CD14-positive monocyte (primary cell): ENCODE measurements at regions not wholly inside any gene's neighbourhood (a gene's known extent, or its start where the extent isn't known, plus 50 kb on each side); places are given as distances from the start of the nearest gene placed in this dataset.

Source experiments
- DNase-seq, 3 donors: peaks; one replicate each; pipeline ENCODE4 v3.0.0-alpha.2; 2011 to 2022
- H2AFZ ChIP-seq: 2 replicates; pipeline ENCODE4 v1.6.0; 2012; ENCODE audit warnings: mild to moderate bottlenecking, low read depth, low read length, inconsistent platforms; ENCODE audit not compliant: insufficient read depth, poor library complexity, severe bottlenecking
- H3K27ac ChIP-seq, 2 donors: 1 replicate in 1 of 2; 2 replicates in 1 of 2; pipeline ENCODE4 v1.5.1; 2012 to 2013; ENCODE audit warnings: low read length in 2 of 2, control low read depth in 1 of 2, inconsistent platforms in 1 of 2, low read depth in 1 of 2, mild to moderate bottlenecking in 1 of 2
- H3K27me3 ChIP-seq, 2 donors: one replicate each; pipeline versions ENCODE4 v1.6.0 to v1.6.1; 2011 to 2013; ENCODE audit warnings: low read length in 2 of 2; ENCODE audit not compliant: control insufficient read depth in 2 of 2, insufficient read depth in 2 of 2
- H3K36me3 ChIP-seq, 2 donors: replicated peaks in 1 of 2; 1 replicate in 1 of 2; 2 replicates in 1 of 2; pipeline versions ENCODE4 v1.5.1 to v1.6.1; 2012 to 2013; ENCODE audit warnings: low read length in 2 of 2, control low read depth in 1 of 2, inconsistent platforms in 1 of 2, mild to moderate bottlenecking in 1 of 2; ENCODE audit not compliant: insufficient read depth in 2 of 2, control insufficient read depth in 1 of 2
- H3K4me1 ChIP-seq, 2 donors: 1 replicate in 1 of 2; 2 replicates in 1 of 2; pipeline versions ENCODE4 v1.5.1 to v1.6.1; 2012 to 2013; ENCODE audit warnings: low read length in 2 of 2, control low read depth in 1 of 2, inconsistent platforms in 1 of 2, mild to moderate bottlenecking in 1 of 2, moderate library complexity in 1 of 2; ENCODE audit not compliant: insufficient read depth in 2 of 2, control insufficient read depth in 1 of 2
- H3K4me2 ChIP-seq: replicated peaks from 2 replicates; pipeline ENCODE3; 2012; ENCODE audit warnings: low read length, moderate library complexity, mild to moderate bottlenecking; ENCODE audit not compliant: poor library complexity, severe bottlenecking; ENCODE audit errors: extremely low read depth
- H3K4me3 ChIP-seq, 3 experiments: fragments of 200-600 bp in 1 of 3; sonication (generic) in 1 of 3; replicated peaks in 1 of 3; 1 replicate in 2 of 3; 2 replicates in 1 of 3; pipeline ENCODE4 v1.5.1; 2011 to 2013; ENCODE audit warnings: low read length in 3 of 3, mild to moderate bottlenecking in 3 of 3, control low read depth in 2 of 3, low read depth in 2 of 3, inconsistent platforms in 1 of 3, moderate library complexity in 1 of 3
- H3K79me2 ChIP-seq: 2 replicates; pipeline ENCODE4 v1.6.0; 2012; ENCODE audit warnings: mild to moderate bottlenecking, control low read depth, inconsistent platforms, low read length, moderate library complexity; ENCODE audit not compliant: insufficient read depth
- H3K9ac ChIP-seq: 2 replicates; pipeline ENCODE4 v1.6.0; 2017; ENCODE audit warnings: low read length, mild to moderate bottlenecking; ENCODE audit not compliant: insufficient read depth, poor library complexity, severe bottlenecking
- H3K9me3 ChIP-seq, 2 donors: replicated peaks in 1 of 2; 1 replicate in 1 of 2; 2 replicates in 1 of 2; pipeline versions ENCODE4 v1.5.1 to v1.6.1; 2012 to 2013; ENCODE audit warnings: low read length in 2 of 2, control low read depth in 1 of 2; ENCODE audit not compliant: control insufficient read depth in 1 of 2, insufficient read depth in 1 of 2
- H4K20me1 ChIP-seq: 2 replicates; pipeline ENCODE4 v1.6.0; 2012; ENCODE audit warnings: mild to moderate bottlenecking, low read length, control low read depth, moderate library complexity; ENCODE audit not compliant: insufficient read depth
- H3K27ac Mint-ChIP-seq, 7 donors: one replicate each; pipeline ENCODE4 v1.8.0; 2020; ENCODE audit warnings: mild to moderate bottlenecking in 7 of 7, mixed read lengths in 7 of 7, moderate library complexity in 6 of 7, inconsistent platforms in 2 of 7
- H3K27me3 Mint-ChIP-seq, 3 donors: one replicate each; pipeline ENCODE4 v1.8.0; 2021 to 2022; ENCODE audit warnings: low read depth in 3 of 3, mild to moderate bottlenecking in 3 of 3, mixed read lengths in 3 of 3, moderate library complexity in 3 of 3, inconsistent platforms in 1 of 3
- H3K36me3 Mint-ChIP-seq, 2 donors: one replicate each; pipeline ENCODE4 v1.8.0; 2020; ENCODE audit warnings: mixed read lengths in 2 of 2, inconsistent platforms in 1 of 2, mild to moderate bottlenecking in 1 of 2
- H3K4me1 Mint-ChIP-seq: one replicate; pipeline ENCODE4 v1.8.0; 2020; ENCODE audit warnings: mild to moderate bottlenecking, mixed read lengths
- H3K4me3 Mint-ChIP-seq, 2 donors: one replicate each; pipeline ENCODE4 v1.8.0; 2020; ENCODE audit warnings: mild to moderate bottlenecking in 2 of 2, mixed read lengths in 2 of 2, moderate library complexity in 1 of 2
- H3K9me3 Mint-ChIP-seq, 7 donors: one replicate each; pipeline ENCODE4 v1.8.0; 2020 to 2022; ENCODE audit warnings: mixed read lengths in 7 of 7, mild to moderate bottlenecking in 6 of 7, moderate library complexity in 6 of 7, inconsistent platforms in 2 of 7
- WGBS: methylation state at CpG from one replicate; pipeline ENCODE4 v1.1.5; 2013; ENCODE audit warnings: missing lambda C conversion rate; ENCODE audit not compliant: insufficient coverage; 5-methylcytosine and 5-hydroxymethylcytosine counted together
- intact Hi-C, 2 donors: fragments of 100-400 bp; cut with micrococcal nuclease; formaldehyde crosslinking; loops; one replicate each; pipeline versions ENCODE4 v1.15.0 to v1.15.1; 2023
- TF ChIP-seq, protein P1 (sequence below): fragments of 200-600 bp; IDR thresholded peaks from one replicate; pipeline ENCODE4 v1.8.0; 2022; ENCODE audit warnings: antibody characterized with exemption, mild to moderate bottlenecking

DNA sequence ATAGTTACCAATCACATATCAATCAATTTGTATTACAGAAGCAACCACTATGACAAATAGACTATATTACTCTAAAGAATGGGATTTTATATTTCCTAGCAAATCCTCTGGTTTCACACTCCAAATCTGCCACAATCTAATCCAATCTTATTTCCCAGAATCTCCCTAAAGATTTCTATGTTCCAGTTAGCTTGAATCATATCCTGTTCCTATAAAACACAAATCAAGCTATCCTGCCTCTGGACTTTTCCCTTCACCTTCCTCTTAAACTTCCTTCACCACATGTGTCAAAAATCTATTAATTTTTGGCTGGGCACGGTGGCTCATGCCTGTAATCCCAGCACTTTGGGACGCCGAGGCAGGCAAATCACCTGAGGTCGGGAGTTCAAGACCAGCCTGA lies 50.0 kb downstream of the PIK3C2A start:
- 94% methylated on average over 3 of the region's 4 CpGs for WGBS
- Histone ChIP-seq H3K9ac (no peak overlapping the region), H3K79me2 (peaks cover 32% of the 10 kb centered on the region), H3K4me2 (no peak overlapping the region), H3K36me3 (peaks cover 0 to 8% of the 10 kb centered on the region in 2 donors), H3K4me1 (peaks cover 24 to 39% of the 10 kb centered on the region in 2 donors), H3K4me3 (no peak overlapping the region), H3K9me3 (no peaks in the 10 kb centered on the region), H3K27ac (no peak overlapping the region), H4K20me1 (peaks cover 5% of the 10 kb centered on the region), H3K27me3 (no peaks in the 10 kb centered on the region), H2AFZ (no peak overlapping the region)
- H3K9me3 Mint-ChIP-seq = no peaks in the 10 kb centered on the region
- intact Hi-C loops = no loop called here
- TF ChIP-seq, protein P1, sequence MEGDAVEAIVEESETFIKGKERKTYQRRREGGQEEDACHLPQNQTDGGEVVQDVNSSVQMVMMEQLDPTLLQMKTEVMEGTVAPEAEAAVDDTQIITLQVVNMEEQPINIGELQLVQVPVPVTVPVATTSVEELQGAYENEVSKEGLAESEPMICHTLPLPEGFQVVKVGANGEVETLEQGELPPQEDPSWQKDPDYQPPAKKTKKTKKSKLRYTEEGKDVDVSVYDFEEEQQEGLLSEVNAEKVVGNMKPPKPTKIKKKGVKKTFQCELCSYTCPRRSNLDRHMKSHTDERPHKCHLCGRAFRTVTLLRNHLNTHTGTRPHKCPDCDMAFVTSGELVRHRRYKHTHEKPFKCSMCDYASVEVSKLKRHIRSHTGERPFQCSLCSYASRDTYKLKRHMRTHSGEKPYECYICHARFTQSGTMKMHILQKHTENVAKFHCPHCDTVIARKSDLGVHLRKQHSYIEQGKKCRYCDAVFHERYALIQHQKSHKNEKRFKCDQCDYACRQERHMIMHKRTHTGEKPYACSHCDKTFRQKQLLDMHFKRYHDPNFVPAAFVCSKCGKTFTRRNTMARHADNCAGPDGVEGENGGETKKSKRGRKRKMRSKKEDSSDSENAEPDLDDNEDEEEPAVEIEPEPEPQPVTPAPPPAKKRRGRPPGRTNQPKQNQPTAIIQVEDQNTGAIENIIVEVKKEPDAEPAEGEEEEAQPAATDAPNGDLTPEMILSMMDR = no peak
- peaks cover 38% of the 10 kb centered on the region for H3K4me1 Mint-ChIP-seq
- H3K27me3 Mint-ChIP-seq = no peaks in the 10 kb centered on the region
- H3K36me3 Mint-ChIP-seq = peaks cover 15 to 16% of the 10 kb centered on the region in 2 donors
- no peak overlapping the region for H3K27ac Mint-ChIP-seq
- H3K4me3 Mint-ChIP-seq = no peak overlapping the region
- DNase-seq = no peak

DNA sequence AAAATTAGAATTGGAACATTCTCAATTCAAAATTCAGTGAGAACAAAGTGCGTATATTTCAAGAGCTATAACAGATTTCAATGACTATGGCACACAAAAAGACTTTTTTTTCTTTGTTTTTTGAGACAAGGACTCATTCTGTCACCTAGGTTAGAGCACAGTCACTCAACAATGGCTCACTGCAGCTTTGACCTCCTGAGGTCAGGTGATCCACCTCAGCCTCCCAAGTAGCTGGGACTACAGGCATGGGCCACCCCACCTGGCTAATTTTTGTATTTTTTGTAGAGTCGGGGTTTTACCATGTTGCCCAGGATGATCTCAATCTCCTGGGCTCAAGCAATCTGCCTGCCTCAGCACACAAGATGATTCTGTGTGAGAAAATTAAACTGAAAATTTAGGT lies 51.5 kb downstream of the PIK3C2A start:
- Histone ChIP-seq H3K9me3 (no peaks in the 10 kb centered on the region), H3K36me3 (peaks cover 0 to 12% of the 10 kb centered on the region in 2 donors), H3K79me2 (peaks cover 25% of the 10 kb centered on the region), H3K4me2 (no peak overlapping the region), H3K9ac (no peak overlapping the region), H4K20me1 (peaks cover 5% of the 10 kb centered on the region), H3K4me3 (no peak overlapping the region), H2AFZ (no peak overlapping the region), H3K27me3 (no peaks in the 10 kb centered on the region), H3K4me1 (peaks cover 11 to 25% of the 10 kb centered on the region in 2 donors), H3K27ac (no peak overlapping the region)
- no peaks in the 10 kb centered on the region for H3K27me3 Mint-ChIP-seq
- H3K27ac Mint-ChIP-seq = no peak overlapping the region
- TF ChIP-seq, protein P1 = no peak
- WGBS = 100% methylated on average over 1 of the region's 2 CpGs
- H3K4me3 Mint-ChIP-seq = no peak overlapping the region
- H3K36me3 Mint-ChIP-seq = peaks cover 15 to 20% of the 10 kb centered on the region in 2 donors
- peaks cover 24% of the 10 kb centered on the region for H3K4me1 Mint-ChIP-seq
- no peaks in the 10 kb centered on the region for H3K9me3 Mint-ChIP-seq
- intact Hi-C loops = no loop called here
- no peak for DNase-seq
